ENCODE measurements at regions not wholly inside any gene's neighbourhood (a gene's known extent, or its start where the extent isn't known, plus 50 kb on each side); places are given as distances from the start of the nearest gene placed in this dataset.

GRCh38 chr18:24825397-24825796 lies 365.0 kb downstream of the HRH4 start:
- POLR2A ChIA-PET (ENCODE audit: partially characterized antibody): no interaction called here
- Histone ChIP-seq H3K79me2 (ENCODE audit: control insufficient read depth in 1 of 2, insufficient read depth in 2 of 2, low read length in 2 of 2) (no peaks in the 10 kb centered on the region), H2BK120ac (replicated peaks; ENCODE audit: low read depth, low read length) (peak overlapping the region; percentile 34), H3K14ac (ENCODE audit: insufficient read length) (no peak overlapping the region), H3K4ac (replicated peaks; ENCODE audit: insufficient read length, low read depth, low read length) (no peak overlapping the region), H3K56ac (replicated peaks; ENCODE audit: insufficient read length, low read depth, low read length) (no peak overlapping the region), H3K9ac (replicated peaks in 1 of 4; ENCODE audit: extremely low read depth in 1 of 4, low read depth in 3 of 4, low read length in 3 of 4) (no peak overlapping the region), H3K23me2 (ENCODE audit: low read depth, low read length) (no peaks in the 10 kb centered on the region; the same call in 1 of the 2 replicates), H3K4me1 (replicated peaks in 1 of 4; ENCODE audit: control insufficient read depth in 3 of 4, insufficient read depth in 4 of 4, low read length in 3 of 4) (peaks cover 1 to 22% (median 11%) of the 10 kb centered on the region in 4 experiments; a peak in 6 of 7 replicates), H3K9me3 (ENCODE audit: insufficient read depth in 2 of 2, low read depth in 1 of 2, low read length in 1 of 2) (no peaks in the 10 kb centered on the region), H2BK5ac (ENCODE audit: low read depth, low read length) (no peak overlapping the region), H2AK5ac (ENCODE audit: low read depth, low read length) (no peak overlapping the region), H3K27ac (ENCODE audit: low read depth, low read length) (no peak overlapping the region), H3K18ac (ENCODE audit: extremely low read depth, low read length) (no peak overlapping the region), H4K8ac (ENCODE audit: extremely low read depth, insufficient read depth, low read length) (no peak overlapping the region), H4K91ac (replicated peaks; ENCODE audit: insufficient read length, low read length) (no peak overlapping the region), H4K5ac (ENCODE audit: insufficient read length, low read depth, low read length) (no peak overlapping the region), H3K27me3 (replicated peaks in 1 of 4; ENCODE audit: control insufficient read depth in 3 of 4, extremely low read depth in 1 of 4, insufficient read depth in 3 of 4, low read length in 3 of 4) (no peaks in the 10 kb centered on the region), H2BK15ac (ENCODE audit: low read length) (no peak overlapping the region), H3K4me3 (ENCODE audit: extremely low read depth in 1 of 4, insufficient read depth in 2 of 4, low read depth in 3 of 4, low read length in 4 of 4) (no peak overlapping the region), H3K79me1 (ENCODE audit: low read depth, low read length) (no peaks in the 10 kb centered on the region), H3K23ac (ENCODE audit: insufficient read length) (no peak overlapping the region), H4K20me1 (replicated peaks in 1 of 2; ENCODE audit: control insufficient read depth in 1 of 2, insufficient read depth in 2 of 2, low read length in 2 of 2) (no peaks in the 10 kb centered on the region), H2AFZ (ENCODE audit: low read length) (no peak overlapping the region), H3K4me2 (ENCODE audit: insufficient read depth in 1 of 2, low read depth in 2 of 2, low read length in 2 of 2) (no peak overlapping the region), H3K36me3 (ENCODE audit: control insufficient read depth in 2 of 4, insufficient read depth in 4 of 4, low read length in 3 of 4) (no peaks in the 10 kb centered on the region), H2BK20ac (ENCODE audit: low read length) (no peak overlapping the region), H2BK12ac (ENCODE audit: low read depth, low read length) (no peak overlapping the region)
- FAIRE-seq: no peak
- no peak for DNase-seq (ENCODE audit: low read depth in 1 of 2, low spot score in 2 of 2)
- WGBS, 2 experiments (ENCODE audit: extremely low coverage in 1 of 2, insufficient coverage in 1 of 2, insufficient read length in 1 of 2, insufficient replicate concordance in 2 of 2, low coverage in 1 of 2, low lambda C conversion rate in 2 of 2, missing lambda C conversion rate in 1 of 2): 95% methylated on average over 1 of the region's 1 CpG; no CpG with 5 or more reads in 1 of the 2 experiments
- CTCF ChIA-PET (ENCODE audit: partially characterized antibody): no interaction called here
- TF ChIP-seq CHD2 (IDR thresholded peaks at IDR 0.05; ENCODE audit: low read length): no peak
- no peak for TF ChIP-seq SP1 (IDR thresholded peaks at IDR 0.05; ENCODE audit: low read depth, low read length)
- no peak for TF ChIP-seq SIN3A (conservative IDR thresholded peaks at IDR 0.05 in 1 of 2, IDR thresholded peaks at IDR 0.05 in 1 of 2; ENCODE audit: low read depth in 1 of 2, low read length in 2 of 2)
- no peak for TF ChIP-seq POU5F1 (IDR thresholded peaks at IDR 0.05; ENCODE audit: low read depth, low read length)
- TF ChIP-seq KDM4A (IDR thresholded peaks at IDR 0.05; ENCODE audit: low read depth, low read length, severe bottlenecking): no peak
- TF ChIP-seq, protein P1, sequence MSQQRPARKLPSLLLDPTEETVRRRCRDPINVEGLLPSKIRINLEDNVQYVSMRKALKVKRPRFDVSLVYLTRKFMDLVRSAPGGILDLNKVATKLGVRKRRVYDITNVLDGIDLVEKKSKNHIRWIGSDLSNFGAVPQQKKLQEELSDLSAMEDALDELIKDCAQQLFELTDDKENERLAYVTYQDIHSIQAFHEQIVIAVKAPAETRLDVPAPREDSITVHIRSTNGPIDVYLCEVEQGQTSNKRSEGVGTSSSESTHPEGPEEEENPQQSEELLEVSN (IDR thresholded peaks at IDR 0.05): no peak
- TF ChIP-seq, protein P2, sequence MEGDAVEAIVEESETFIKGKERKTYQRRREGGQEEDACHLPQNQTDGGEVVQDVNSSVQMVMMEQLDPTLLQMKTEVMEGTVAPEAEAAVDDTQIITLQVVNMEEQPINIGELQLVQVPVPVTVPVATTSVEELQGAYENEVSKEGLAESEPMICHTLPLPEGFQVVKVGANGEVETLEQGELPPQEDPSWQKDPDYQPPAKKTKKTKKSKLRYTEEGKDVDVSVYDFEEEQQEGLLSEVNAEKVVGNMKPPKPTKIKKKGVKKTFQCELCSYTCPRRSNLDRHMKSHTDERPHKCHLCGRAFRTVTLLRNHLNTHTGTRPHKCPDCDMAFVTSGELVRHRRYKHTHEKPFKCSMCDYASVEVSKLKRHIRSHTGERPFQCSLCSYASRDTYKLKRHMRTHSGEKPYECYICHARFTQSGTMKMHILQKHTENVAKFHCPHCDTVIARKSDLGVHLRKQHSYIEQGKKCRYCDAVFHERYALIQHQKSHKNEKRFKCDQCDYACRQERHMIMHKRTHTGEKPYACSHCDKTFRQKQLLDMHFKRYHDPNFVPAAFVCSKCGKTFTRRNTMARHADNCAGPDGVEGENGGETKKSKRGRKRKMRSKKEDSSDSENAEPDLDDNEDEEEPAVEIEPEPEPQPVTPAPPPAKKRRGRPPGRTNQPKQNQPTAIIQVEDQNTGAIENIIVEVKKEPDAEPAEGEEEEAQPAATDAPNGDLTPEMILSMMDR (IDR thresholded peaks at IDR 0.05; ENCODE audit: control extremely low read depth in 1 of 3, insufficient read depth in 1 of 3, low read depth in 1 of 3, low read length in 3 of 3): no peak
- TF ChIP-seq SP4 (IDR thresholded peaks at IDR 0.05; ENCODE audit: low read length): no peak
- TF ChIP-seq FOSL1 (IDR thresholded peaks at IDR 0.05; ENCODE audit: insufficient read depth, low read depth, low read length): no peak
- no peak for TF ChIP-seq RAD21 (IDR thresholded peaks at IDR 0.05 in 1 of 2, conservative IDR thresholded peaks at IDR 0.05 in 1 of 2; ENCODE audit: low read depth in 2 of 2, low read length in 2 of 2)
- TF ChIP-seq EGR1 (IDR thresholded peaks at IDR 0.05; ENCODE audit: borderline replicate concordance, low read depth, low read length): no peak
